Breast epithelium (tissue), 4 donors: ENCODE measurements at regions not wholly inside any gene's neighbourhood (a gene's known extent, or its start where the extent isn't known, plus 50 kb on each side); places are given as distances from the start of the nearest gene placed in this dataset.

Source experiments
- DNase-seq, 2 donors: peaks; one replicate each; pipeline ENCODE4 v3.0.0-alpha.2; 2019; ENCODE audit warnings: low spot score in 2 of 2
- H3K27ac ChIP-seq, 2 donors: fragments of 200-600 bp; sonication (generic) in 1 of 2; one replicate each; pipeline ENCODE4 v1.5.1; 2016 to 2019; ENCODE audit warnings: mild to moderate bottlenecking in 1 of 2
- H3K27me3 ChIP-seq, 2 donors: fragments of 200-600 bp; sonication (generic) in 1 of 2; one replicate each; pipeline versions ENCODE4 v1.5.1 to v1.6.0; 2017 to 2019; ENCODE audit warnings: control low read depth in 1 of 2, mild to moderate bottlenecking in 1 of 2
- H3K36me3 ChIP-seq: fragments of 200-600 bp; one replicate; pipeline ENCODE4 v1.5.1; 2019
- H3K4me1 ChIP-seq, 2 donors: fragments of 200-600 bp; sonication (generic); one replicate each; pipeline ENCODE4 v1.5.1; 2016 to 2019; ENCODE audit warnings: control low read depth in 1 of 2
- H3K4me3 ChIP-seq, 3 donors: fragments of 200-600 bp; sonication (generic); 1 replicate in 2 of 3; 2 replicates in 1 of 3; pipeline ENCODE4 v1.5.1; 2016 to 2019; ENCODE audit warnings: mild to moderate bottlenecking in 3 of 3, moderate library complexity in 2 of 3
- H3K9me3 ChIP-seq, 2 donors: fragments of 200-600 bp; sonication (generic) in 1 of 2; one replicate each; pipeline ENCODE4 v1.5.1; 2016 to 2019; ENCODE audit warnings: control low read depth in 1 of 2
- CTCF ChIP-seq, 3 donors: fragments of 450-650 bp; IDR thresholded peaks; one replicate each; pipeline ENCODE4 v1.5.1; 2016 to 2017; ENCODE audit warnings: antibody characterized with exemption in 3 of 3, mild to moderate bottlenecking in 3 of 3, moderate library complexity in 3 of 3
- POLR2A ChIP-seq: fragments of 450-650 bp; IDR thresholded peaks from one replicate; pipeline ENCODE4 v1.6.1; 2016; ENCODE audit warnings: antibody characterized with exemption, mild to moderate bottlenecking, moderate library complexity
- POLR2AphosphoS5 ChIP-seq, 3 donors: sonication (generic); formaldehyde crosslinking; IDR thresholded peaks; one replicate each; pipeline ENCODE4 v1.6.1; 2017; ENCODE audit warnings: antibody characterized with exemption in 3 of 3
- intact Hi-C: fragments of 100-400 bp; cut with DNase I; formaldehyde crosslinking; loops from one replicate; pipeline ENCODE4 v1.15.1; 2023; ENCODE audit warnings: low total_unique reads

- H3K4me3 ChIP-seq, result no peak overlapping the region
- intact Hi-C loops, result no loop called here
- TF ChIP-seq CTCF (IDR thresholded peaks at IDR 0.05) (no peak), POLR2AphosphoS5 (IDR thresholded peaks at IDR 0.05) (no peak), POLR2A (no peak)
Measured at GRCh38 chr3:68033867-68034266, 379.5 kb upstream of the SUCLG2 start.

GRCh38 chr3:68032209-68032608, 377.8 kb upstream of the SUCLG2 start:
- H3K9me3 ChIP-seq, result no peaks in the 10 kb centered on the region
- no peaks in the 10 kb centered on the region for H3K4me1 ChIP-seq
- no peak overlapping the region for H3K4me3 ChIP-seq
- H3K36me3 ChIP-seq, result no peaks in the 10 kb centered on the region
- no peak for TF ChIP-seq POLR2A
- TF ChIP-seq POLR2AphosphoS5 (IDR thresholded peaks at IDR 0.05), result no peak
- TF ChIP-seq CTCF (IDR thresholded peaks at IDR 0.05), result no peak
- no peaks in the 10 kb centered on the region for H3K27me3 ChIP-seq
- intact Hi-C loops, result no loop called here
- no peak overlapping the region for H3K27ac ChIP-seq
- no peak for DNase-seq

More at GRCh38 chr3:68033867-68034266, 379.5 kb upstream of the SUCLG2 start:
- Histone ChIP-seq H3K27ac (no peak overlapping the region), H3K36me3 (no peaks in the 10 kb centered on the region), H3K9me3 (no peaks in the 10 kb centered on the region), H3K27me3 (no peaks in the 10 kb centered on the region), H3K4me1 (no peaks in the 10 kb centered on the region)
- no peak for DNase-seq

GRCh38 chr3:68025189-68025588, 370.8 kb upstream of the SUCLG2 start:
- no peaks in the 10 kb centered on the region for H3K9me3 ChIP-seq
- no peaks in the 10 kb centered on the region for H3K4me1 ChIP-seq
- TF ChIP-seq POLR2A (no peak), CTCF (IDR thresholded peaks at IDR 0.05) (no peak), POLR2AphosphoS5 (IDR thresholded peaks at IDR 0.05) (no peak)
- no peaks in the 10 kb centered on the region for H3K36me3 ChIP-seq
- no peak for DNase-seq
- H3K4me3 ChIP-seq, result no peak overlapping the region
- H3K27ac ChIP-seq, result no peak overlapping the region
- intact Hi-C loops, result no loop called here
- no peaks in the 10 kb centered on the region for H3K27me3 ChIP-seq

GRCh38 chr3:68019876-68020275, 365.5 kb upstream of the SUCLG2 start:
- no peaks in the 10 kb centered on the region for H3K27me3 ChIP-seq
- no peaks in the 10 kb centered on the region for H3K4me1 ChIP-seq
- H3K9me3 ChIP-seq, result no peaks in the 10 kb centered on the region
- DNase-seq, result no peak
- no peak for TF ChIP-seq POLR2AphosphoS5 (IDR thresholded peaks at IDR 0.05)
- no peak for TF ChIP-seq POLR2A
- no peak for TF ChIP-seq CTCF (IDR thresholded peaks at IDR 0.05)
- H3K36me3 ChIP-seq, result no peaks in the 10 kb centered on the region
- no peak overlapping the region for H3K4me3 ChIP-seq
- intact Hi-C loops, result no loop called here
- no peak overlapping the region for H3K27ac ChIP-seq

GRCh38 chr3:68018275-68018674, 363.9 kb upstream of the SUCLG2 start:
- Histone ChIP-seq H3K4me1 (no peaks in the 10 kb centered on the region), H3K27ac (no peak overlapping the region), H3K4me3 (no peak overlapping the region), H3K9me3 (no peaks in the 10 kb centered on the region), H3K27me3 (no peaks in the 10 kb centered on the region), H3K36me3 (no peaks in the 10 kb centered on the region)
- no peak for DNase-seq
- TF ChIP-seq POLR2A, result no peak
- TF ChIP-seq CTCF (IDR thresholded peaks at IDR 0.05), result no peak
- no peak for TF ChIP-seq POLR2AphosphoS5 (IDR thresholded peaks at IDR 0.05)
- intact Hi-C loops, result no loop called here
